ENCODE measurements at regions not wholly inside any gene's neighbourhood (a gene's known extent, or its start where the extent isn't known, plus 50 kb on each side); places are given as distances from the start of the nearest gene placed in this dataset.

- TF ChIP-seq GATA2 (IDR thresholded peaks at IDR 0.05; ENCODE audit: low read depth, low read length) (no peak), GATA3 (IDR thresholded peaks at IDR 0.05; ENCODE audit: low read depth, low read length) (no peak)
Observed at GRCh38 chr10:130337696-130338635, 201.8 kb downstream of the GLRX3 start.

Measured in SH-SY5Y (cell line).